HCT116 (cell line): ENCODE measurements at regions not wholly inside any gene's neighbourhood (a gene's known extent, or its start where the extent isn't known, plus 50 kb on each side); places are given as distances from the start of the nearest gene placed in this dataset.

Experiments used
- ATAC-seq: fragments of 200-7000 bp; cut with Tn5 transposase; 2 replicates; pipeline ENCODE4 v1.9.1; 2020; ENCODE audit warnings: mild to moderate bottlenecking, moderate library complexity
- BruUV-seq: library from RNA; stranded (reverse); fragments of 400-500 nt; replicated peaks from 2 replicates; lab custom pipeline; 2021; lab: Mats Ljungman, UMichigan
- CTCF ChIA-PET: fragments of 300-600 bp; sonication (Branson Sonifier 250); formaldehyde crosslinking; loops from one replicate; lab custom pipeline; 2021; ENCODE audit warnings: antibody characterized with exemption; lab: Charles Lee
- POLR2A ChIA-PET: fragments of 300-600, 350-600 bp; sonication (Branson Sonifier 250); formaldehyde crosslinking; loops from one replicate; lab custom pipeline; 2021; ENCODE audit warnings: antibody characterized with exemption; lab: Charles Lee
- RAD21 ChIA-PET, 2 experiments: fragments of 300-600 bp; sonication (Branson Sonifier 250); formaldehyde crosslinking; loops; one replicate each; lab custom pipeline; 2023; ENCODE audit warnings: low total read pairs in 2 of 2; ENCODE audit not compliant: uncharacterized antibody in 2 of 2, unreplicated experiment in 2 of 2, low non-redundant PET in 1 of 2; lab: Charles Lee
- DNase-seq: peaks from one replicate; pipeline ENCODE4 v3.0.0-alpha.2; 2010; ENCODE audit warnings: low read depth, low spot score
- H2AFZ ChIP-seq: fragments of 200-600 bp; shearing (Covaris generic), sonication (generic); 2 replicates; pipeline ENCODE4 v1.6.1; 2017; ENCODE audit warnings: low read depth, mixed run types, mixed read lengths, antibody characterized with exemption, low read length; ENCODE audit not compliant: poor library complexity, severe bottlenecking
- H3K27ac ChIP-seq: 2 replicates; pipeline ENCODE4 v1.5.1; 2012; ENCODE audit warnings: low read depth, low read length
- H3K27me3 ChIP-seq: fragments of 200-600 bp; sonication (generic); 2 replicates; pipeline ENCODE4 v1.6.1; 2016; ENCODE audit warnings: mixed run types, low read length, mixed read lengths; ENCODE audit not compliant: insufficient read depth
- H3K36me3 ChIP-seq, 2 experiments: fragments of 200-500 bp in 1 of 2; fragments of 200-600 bp in 1 of 2; sonication (Bioruptor generic) in 1 of 2; sonication (generic) in 1 of 2; 2 replicates each; pipeline versions ENCODE4 v1.5.1 to v1.6.1; 2014 to 2016; ENCODE audit warnings: low read length in 2 of 2, inconsistent platforms in 1 of 2, mixed read lengths in 1 of 2, mixed run types in 1 of 2; ENCODE audit not compliant: insufficient read depth in 2 of 2, control insufficient read depth in 1 of 2
- H3K4me1 ChIP-seq, 2 experiments: fragments of 200-600 bp in 1 of 2; sonication (generic) in 1 of 2; 2 replicates each; pipeline versions ENCODE4 v1.5.1 to v1.6.1; 2012 to 2017; ENCODE audit warnings: low read length in 2 of 2, inconsistent platforms in 1 of 2, mild to moderate bottlenecking in 1 of 2, mixed read lengths in 1 of 2, mixed run types in 1 of 2, moderate library complexity in 1 of 2; ENCODE audit not compliant: insufficient read depth in 2 of 2, control insufficient read depth in 1 of 2
- H3K4me2 ChIP-seq: fragments of 200-600 bp; sonication (generic); 2 replicates; pipeline ENCODE4 v1.6.1; 2017; ENCODE audit warnings: mixed run types, low read length, mixed read lengths
- H3K4me3 ChIP-seq, 2 experiments: fragments of 200-600 bp in 1 of 2; sonication (generic) in 1 of 2; replicated peaks in 1 of 2; 2 replicates each; pipeline ENCODE4 v1.5.1; 2011 to 2016; ENCODE audit warnings: low read length in 2 of 2, control low read depth in 1 of 2, low read depth in 1 of 2, mild to moderate bottlenecking in 1 of 2, mixed read lengths in 1 of 2, mixed run types in 1 of 2
- H3K79me2 ChIP-seq: fragments of 200-600 bp; sonication (generic); 2 replicates; pipeline ENCODE4 v1.6.1; 2017; ENCODE audit warnings: mild to moderate bottlenecking, mixed run types, low read length, moderate library complexity, mixed read lengths; ENCODE audit not compliant: insufficient read depth
- H3K9ac ChIP-seq: fragments of 200-600 bp; sonication (generic); 2 replicates; pipeline ENCODE4 v1.6.1; 2016; ENCODE audit warnings: low read length, mixed read lengths
- H3K9me2 ChIP-seq: fragments of 200-600 bp; sonication (generic), shearing (Covaris generic); 2 replicates; pipeline ENCODE4 v1.6.1; 2017; ENCODE audit warnings: mixed run types, mild to moderate bottlenecking, moderate library complexity; ENCODE audit not compliant: insufficient read depth
- H3K9me3 ChIP-seq, 2 experiments: fragments of 200-500 bp in 1 of 2; fragments of 200-600 bp in 1 of 2; sonication (Bioruptor generic) in 1 of 2; sonication (generic) in 1 of 2; 2 replicates each; pipeline ENCODE4 v1.6.1; 2014 to 2017; ENCODE audit warnings: low read length in 2 of 2, mixed read lengths in 2 of 2, inconsistent platforms in 1 of 2, low read depth in 1 of 2, mild to moderate bottlenecking in 1 of 2, mixed run types in 1 of 2, moderate library complexity in 1 of 2; ENCODE audit not compliant: control insufficient read depth in 1 of 2, insufficient read depth in 1 of 2
- H4K20me1 ChIP-seq: fragments of 200-600 bp; sonication (generic), shearing (Covaris generic); 2 replicates; pipeline ENCODE4 v1.6.1; 2017; ENCODE audit warnings: mixed run types, mild to moderate bottlenecking, moderate library complexity; ENCODE audit not compliant: insufficient read depth
- EZH2 ChIP-seq: fragments of 200-600 bp; sonication (generic); IDR thresholded peaks from 2 replicates; pipeline ENCODE4 v1.6.1; 2017; ENCODE audit warnings: antibody characterized with exemption, mixed run types
- POLR2A ChIP-seq: IDR thresholded peaks from 2 replicates; pipeline ENCODE4 v1.7.0; 2011; ENCODE audit warnings: borderline replicate concordance; ENCODE audit not compliant: insufficient read depth, insufficient read length; ENCODE audit errors: extremely low read depth
- REST ChIP-seq: IDR thresholded peaks from 2 replicates; pipeline ENCODE4 v1.6.1; 2012; ENCODE audit warnings: low read depth
- ZFX ChIP-seq: fragments of 450-650 bp; IDR thresholded peaks from 2 replicates; pipeline ENCODE4 v1.6.1; 2017
- intact Hi-C: fragments of 100-400 bp; cut with micrococcal nuclease; formaldehyde crosslinking; loops from 2 replicates; pipeline ENCODE4 v1.10.0; 2022
- TF ChIP-seq, protein P1 (sequence below), 3 experiments: fragments of 200-600 bp in 1 of 3; sonication (generic) in 1 of 3; IDR thresholded peaks in 2 of 3; conservative IDR thresholded peaks in 1 of 3; 2 replicates each; pipeline ENCODE4 v1.5.1; 2012 to 2017; ENCODE audit warnings: low read depth in 2 of 3, low read length in 2 of 3, antibody characterized with exemption in 1 of 3, borderline replicate concordance in 1 of 3, control low read depth in 1 of 3, mild to moderate bottlenecking in 1 of 3, mixed read lengths in 1 of 3, mixed run types in 1 of 3, moderate library complexity in 1 of 3; ENCODE audit not compliant: insufficient read depth in 1 of 3
- TF ChIP-seq, protein P2 (sequence below): IDR thresholded peaks from 2 replicates; pipeline ENCODE4 v1.6.1; 2012

DNA sequence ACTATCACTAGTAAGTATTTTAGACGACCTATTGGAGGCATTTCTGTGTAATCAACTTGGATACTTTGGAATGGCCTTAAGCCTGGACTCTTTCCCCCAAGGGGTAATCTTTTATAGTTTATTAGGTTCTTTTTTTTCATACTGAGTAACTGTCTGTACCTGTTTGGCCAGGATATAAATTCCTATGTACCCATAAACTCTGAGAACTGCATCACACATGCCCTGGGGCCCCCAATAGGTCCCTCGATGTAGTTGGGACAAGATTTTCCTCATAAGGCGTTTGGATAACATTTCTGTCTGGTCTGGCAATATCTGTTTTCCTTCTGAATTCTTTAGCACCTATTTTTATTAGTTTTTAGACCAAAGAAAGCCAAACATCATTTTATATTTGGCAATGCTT, 86.4 kb upstream of the WNT7A start:
- TF ChIP-seq ZFX (no peak), EZH2 (no peak), REST (no peak), POLR2A (no peak)
- TF ChIP-seq, protein P1, sequence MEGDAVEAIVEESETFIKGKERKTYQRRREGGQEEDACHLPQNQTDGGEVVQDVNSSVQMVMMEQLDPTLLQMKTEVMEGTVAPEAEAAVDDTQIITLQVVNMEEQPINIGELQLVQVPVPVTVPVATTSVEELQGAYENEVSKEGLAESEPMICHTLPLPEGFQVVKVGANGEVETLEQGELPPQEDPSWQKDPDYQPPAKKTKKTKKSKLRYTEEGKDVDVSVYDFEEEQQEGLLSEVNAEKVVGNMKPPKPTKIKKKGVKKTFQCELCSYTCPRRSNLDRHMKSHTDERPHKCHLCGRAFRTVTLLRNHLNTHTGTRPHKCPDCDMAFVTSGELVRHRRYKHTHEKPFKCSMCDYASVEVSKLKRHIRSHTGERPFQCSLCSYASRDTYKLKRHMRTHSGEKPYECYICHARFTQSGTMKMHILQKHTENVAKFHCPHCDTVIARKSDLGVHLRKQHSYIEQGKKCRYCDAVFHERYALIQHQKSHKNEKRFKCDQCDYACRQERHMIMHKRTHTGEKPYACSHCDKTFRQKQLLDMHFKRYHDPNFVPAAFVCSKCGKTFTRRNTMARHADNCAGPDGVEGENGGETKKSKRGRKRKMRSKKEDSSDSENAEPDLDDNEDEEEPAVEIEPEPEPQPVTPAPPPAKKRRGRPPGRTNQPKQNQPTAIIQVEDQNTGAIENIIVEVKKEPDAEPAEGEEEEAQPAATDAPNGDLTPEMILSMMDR (IDR thresholded peaks at IDR 0.05 in 2 of 3, conservative IDR thresholded peaks at IDR 0.05 in 1 of 3; ENCODE audit: borderline replicate concordance in 1 of 3, insufficient read depth in 1 of 3, low read depth in 2 of 3, low read length in 2 of 3) = no peak
- TF ChIP-seq, protein P2, sequence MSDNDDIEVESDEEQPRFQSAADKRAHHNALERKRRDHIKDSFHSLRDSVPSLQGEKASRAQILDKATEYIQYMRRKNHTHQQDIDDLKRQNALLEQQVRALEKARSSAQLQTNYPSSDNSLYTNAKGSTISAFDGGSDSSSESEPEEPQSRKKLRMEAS = no peak
- Histone ChIP-seq H3K79me2 (no peaks in the 10 kb centered on the region), H3K4me1 (no peaks in the 10 kb centered on the region), H3K36me3 (no peaks in the 10 kb centered on the region), H3K27me3 (no peaks in the 10 kb centered on the region), H3K4me2 (no peak overlapping the region), H2AFZ (no peak overlapping the region), H3K9me3 (no peaks in the 10 kb centered on the region), H3K9me2 (no peaks in the 10 kb centered on the region), H3K27ac (no peak overlapping the region), H3K9ac (no peak overlapping the region), H4K20me1 (no peaks in the 10 kb centered on the region), H3K4me3 (no peak overlapping the region)
- no TSS peak for BruUV-seq
- POLR2A ChIA-PET = no interaction called here
- RAD21 ChIA-PET = no interaction called here
- intact Hi-C loops = no loop called here
- ATAC-seq (no peak), DNase-seq (no peak)
- CTCF ChIA-PET = no interaction called here
